ENCODE measurements at regions not wholly inside any gene's neighbourhood (a gene's known extent, or its start where the extent isn't known, plus 50 kb on each side); places are given as distances from the start of the nearest gene placed in this dataset.

DNA sequence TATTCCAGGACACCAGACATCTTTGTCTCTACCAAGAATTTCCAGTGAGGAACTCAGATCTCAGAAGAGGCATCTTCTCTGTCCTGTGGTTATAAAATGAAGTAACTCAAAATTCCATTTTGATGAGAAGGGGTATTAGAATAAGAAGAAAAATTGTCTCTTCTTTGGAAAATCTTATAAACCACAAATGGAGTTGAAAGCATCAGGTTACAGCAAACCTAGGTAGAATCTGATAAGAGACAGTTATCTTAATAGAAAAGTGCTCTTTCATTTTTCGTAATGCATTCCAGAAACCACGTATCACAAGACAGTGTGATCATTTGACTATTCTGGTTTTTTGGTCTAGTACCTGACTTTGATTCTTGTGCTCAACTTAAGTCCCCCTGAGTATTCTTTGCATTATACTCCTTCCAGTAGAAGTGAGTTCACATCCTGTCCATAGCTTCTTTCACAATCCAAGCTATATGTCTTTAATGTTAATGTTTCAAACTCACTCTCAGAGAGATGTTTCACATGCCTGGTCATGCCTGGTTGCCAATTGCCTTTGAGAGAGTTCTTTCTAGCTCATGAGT, 120.9 kb upstream of the PRDX6 start:
- no peak for DNase-seq
- Histone ChIP-seq H3K27ac (ENCODE audit: low read depth in 2 of 2, low read length in 2 of 2) (no peak overlapping the region), H3K27me3 (ENCODE audit: control insufficient read depth, insufficient read depth, low read length) (no peaks in the 10 kb centered on the region), H3K9ac (ENCODE audit: low read length in 3 of 3) (no peak overlapping the region), H3K36me3 (ENCODE audit: control insufficient read depth in 2 of 3, insufficient read depth in 3 of 3, low read length in 3 of 3) (no peaks in the 10 kb centered on the region), H3K9me3 (ENCODE audit: control insufficient read depth in 2 of 3, insufficient read depth in 1 of 3, low read length in 3 of 3) (peaks cover 0 to 3% (median 0%) of the 10 kb centered on the region in 3 donors), H3K4me3 (ENCODE audit: low read length in 3 of 3) (no peak overlapping the region), H3K4me1 (ENCODE audit: control insufficient read depth in 2 of 3, insufficient read depth in 2 of 3, low read depth in 1 of 3, low read length in 3 of 3) (no peaks in the 10 kb centered on the region)
- FAIRE-seq = no peak
- TF ChIP-seq, protein P1, sequence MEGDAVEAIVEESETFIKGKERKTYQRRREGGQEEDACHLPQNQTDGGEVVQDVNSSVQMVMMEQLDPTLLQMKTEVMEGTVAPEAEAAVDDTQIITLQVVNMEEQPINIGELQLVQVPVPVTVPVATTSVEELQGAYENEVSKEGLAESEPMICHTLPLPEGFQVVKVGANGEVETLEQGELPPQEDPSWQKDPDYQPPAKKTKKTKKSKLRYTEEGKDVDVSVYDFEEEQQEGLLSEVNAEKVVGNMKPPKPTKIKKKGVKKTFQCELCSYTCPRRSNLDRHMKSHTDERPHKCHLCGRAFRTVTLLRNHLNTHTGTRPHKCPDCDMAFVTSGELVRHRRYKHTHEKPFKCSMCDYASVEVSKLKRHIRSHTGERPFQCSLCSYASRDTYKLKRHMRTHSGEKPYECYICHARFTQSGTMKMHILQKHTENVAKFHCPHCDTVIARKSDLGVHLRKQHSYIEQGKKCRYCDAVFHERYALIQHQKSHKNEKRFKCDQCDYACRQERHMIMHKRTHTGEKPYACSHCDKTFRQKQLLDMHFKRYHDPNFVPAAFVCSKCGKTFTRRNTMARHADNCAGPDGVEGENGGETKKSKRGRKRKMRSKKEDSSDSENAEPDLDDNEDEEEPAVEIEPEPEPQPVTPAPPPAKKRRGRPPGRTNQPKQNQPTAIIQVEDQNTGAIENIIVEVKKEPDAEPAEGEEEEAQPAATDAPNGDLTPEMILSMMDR (IDR thresholded peaks at IDR 0.05; ENCODE audit: borderline replicate concordance, extremely low read depth, insufficient read depth) = no peak
- intact Hi-C loops (cut with DNase I) = no loop called here

DNA sequence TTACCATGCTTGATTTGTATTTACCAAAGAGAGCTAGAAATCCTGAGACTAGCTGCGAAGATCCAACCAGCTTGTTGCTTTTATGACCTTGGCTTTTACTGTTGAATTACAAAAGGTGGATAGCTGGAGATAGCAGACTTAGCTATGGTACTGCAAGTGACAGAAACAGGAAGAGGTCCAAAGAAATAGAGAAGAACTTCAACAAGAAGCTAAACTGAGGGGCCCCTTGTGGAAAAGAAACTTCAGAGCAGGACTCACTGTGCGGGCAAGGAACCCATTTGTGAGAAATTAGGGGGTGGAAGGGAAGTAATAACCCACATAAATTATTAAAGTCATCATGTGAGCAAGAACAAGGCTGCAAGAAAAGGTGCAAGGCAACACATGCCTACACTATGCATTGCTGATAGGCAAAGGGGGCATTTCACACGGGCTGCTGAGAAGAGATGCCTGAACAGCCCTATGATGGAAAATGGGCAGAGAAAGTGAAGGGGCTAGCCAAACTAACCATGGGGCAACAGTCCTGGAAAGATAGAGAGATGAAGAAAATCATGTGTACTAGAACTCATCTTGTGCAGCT, 116.6 kb upstream of the PRDX6 start:
- DNase-seq = no peak
- no peaks in the 10 kb centered on the region for H3K27me3 ChIP-seq (ENCODE audit: control insufficient read depth, insufficient read depth, low read length)
- no peaks in the 10 kb centered on the region for H3K36me3 ChIP-seq (ENCODE audit: control insufficient read depth in 2 of 3, insufficient read depth in 3 of 3, low read length in 3 of 3)
- no peak for FAIRE-seq
- intact Hi-C loops (cut with DNase I) = no loop called here
- no peak overlapping the region for H3K27ac ChIP-seq (ENCODE audit: low read depth in 2 of 2, low read length in 2 of 2)
- no peaks in the 10 kb centered on the region for H3K9me3 ChIP-seq (ENCODE audit: control insufficient read depth in 2 of 3, insufficient read depth in 1 of 3, low read length in 3 of 3)
- no peak overlapping the region for H3K4me3 ChIP-seq (ENCODE audit: low read length in 3 of 3)
- H3K4me1 ChIP-seq (ENCODE audit: control insufficient read depth in 2 of 3, insufficient read depth in 2 of 3, low read depth in 1 of 3, low read length in 3 of 3) = no peaks in the 10 kb centered on the region
- TF ChIP-seq, protein P1 (IDR thresholded peaks at IDR 0.05; ENCODE audit: borderline replicate concordance, extremely low read depth, insufficient read depth) = no peak
- H3K9ac ChIP-seq (ENCODE audit: low read length in 3 of 3) = no peak overlapping the region

DNA sequence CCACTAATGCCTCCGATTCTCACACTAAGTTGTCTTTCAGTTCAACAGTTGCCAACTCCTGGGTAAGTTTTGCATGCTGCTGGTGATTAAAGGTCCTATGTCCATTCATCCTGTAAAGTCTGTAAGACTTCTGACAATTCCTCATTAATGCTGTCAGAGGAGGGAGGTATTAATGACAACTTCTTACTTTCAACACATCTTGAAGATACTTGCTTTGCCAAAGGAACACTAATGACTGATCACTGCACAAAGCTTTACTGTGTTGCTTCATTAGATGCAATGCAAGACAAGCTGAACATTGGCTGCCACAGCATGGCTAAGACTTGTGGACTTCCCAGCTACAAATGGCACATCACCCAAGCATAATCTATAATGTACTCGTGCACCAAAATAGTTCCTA, 114.6 kb upstream of the PRDX6 start:
- Histone ChIP-seq H3K27me3 (ENCODE audit: control insufficient read depth, insufficient read depth, low read length) (no peaks in the 10 kb centered on the region), H3K27ac (ENCODE audit: low read depth in 2 of 2, low read length in 2 of 2) (no peak overlapping the region), H3K36me3 (ENCODE audit: control insufficient read depth in 2 of 3, insufficient read depth in 3 of 3, low read length in 3 of 3) (no peaks in the 10 kb centered on the region), H3K9me3 (ENCODE audit: control insufficient read depth in 2 of 3, insufficient read depth in 1 of 3, low read length in 3 of 3) (no peaks in the 10 kb centered on the region), H3K4me1 (ENCODE audit: control insufficient read depth in 2 of 3, insufficient read depth in 2 of 3, low read depth in 1 of 3, low read length in 3 of 3) (no peaks in the 10 kb centered on the region), H3K4me3 (ENCODE audit: low read length in 3 of 3) (no peak overlapping the region), H3K9ac (ENCODE audit: low read length in 3 of 3) (no peak overlapping the region)
- TF ChIP-seq, protein P1 (IDR thresholded peaks at IDR 0.05; ENCODE audit: borderline replicate concordance, extremely low read depth, insufficient read depth) = no peak
- FAIRE-seq (no peak), DNase-seq (no peak)
- intact Hi-C loops (cut with DNase I) = no loop called here

DNA sequence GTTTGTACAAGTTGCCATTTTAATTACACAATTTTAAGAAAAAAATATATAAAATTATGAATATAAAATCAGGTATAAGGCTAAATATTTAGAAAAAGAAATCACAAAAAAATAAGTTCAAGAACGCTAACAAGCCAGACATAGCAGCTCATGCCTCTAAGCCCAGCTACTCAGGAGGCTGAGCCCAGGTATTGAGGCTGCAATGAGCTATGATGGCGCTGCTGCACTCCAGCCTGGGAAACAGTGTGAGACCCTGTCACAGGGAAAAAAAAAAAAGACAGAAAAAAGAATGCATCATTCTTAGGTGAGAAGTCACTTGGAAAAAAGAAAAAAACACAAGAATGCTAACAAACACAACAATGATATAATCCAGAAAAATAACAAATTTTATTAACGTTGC, 112.3 kb upstream of the PRDX6 start:
- Histone ChIP-seq H3K27ac (ENCODE audit: low read depth in 2 of 2, low read length in 2 of 2) (no peak overlapping the region), H3K4me3 (ENCODE audit: low read length in 3 of 3) (no peak overlapping the region), H3K27me3 (ENCODE audit: control insufficient read depth, insufficient read depth, low read length) (no peaks in the 10 kb centered on the region), H3K9ac (ENCODE audit: low read length in 3 of 3) (no peak overlapping the region), H3K36me3 (ENCODE audit: control insufficient read depth in 2 of 3, insufficient read depth in 3 of 3, low read length in 3 of 3) (no peaks in the 10 kb centered on the region), H3K4me1 (ENCODE audit: control insufficient read depth in 2 of 3, insufficient read depth in 2 of 3, low read depth in 1 of 3, low read length in 3 of 3) (no peaks in the 10 kb centered on the region), H3K9me3 (ENCODE audit: control insufficient read depth in 2 of 3, insufficient read depth in 1 of 3, low read length in 3 of 3) (no peaks in the 10 kb centered on the region)
- TF ChIP-seq, protein P1 (IDR thresholded peaks at IDR 0.05; ENCODE audit: borderline replicate concordance, extremely low read depth, insufficient read depth) = no peak
- intact Hi-C loops (cut with DNase I) = no loop called here
- no peak for DNase-seq
- no peak for FAIRE-seq

Data from kidney (tissue), 13 donors.